ENCODE measurements at regions not wholly inside any gene's neighbourhood (a gene's known extent, or its start where the extent isn't known, plus 50 kb on each side); places are given as distances from the start of the nearest gene placed in this dataset.

DNA sequence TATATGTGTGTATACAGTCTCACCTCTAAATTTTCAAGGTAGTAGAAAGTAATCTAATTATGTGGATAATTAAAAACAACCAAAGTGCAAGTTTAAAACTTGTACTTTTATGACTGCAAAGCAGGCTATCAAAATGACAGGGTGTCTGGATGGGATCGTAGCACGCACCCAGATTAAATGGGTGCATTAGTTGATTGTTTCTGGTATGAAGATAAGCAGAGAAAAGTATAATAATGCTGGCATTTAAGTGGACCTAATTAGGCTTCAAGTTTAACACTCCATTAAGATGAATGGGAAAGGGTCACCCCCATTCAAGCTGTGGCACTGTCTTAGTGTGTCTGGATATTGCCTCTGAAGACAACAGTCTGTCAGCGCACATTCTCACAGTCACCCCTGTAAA is 124.6 kb upstream of the ZEB2 start:
- TF ChIP-seq ZFP3 (CRISPR knock-in tag; IDR thresholded peaks at IDR 0.05) (no peak), PPARA (CRISPR knock-in tag; IDR thresholded peaks at IDR 0.05; ENCODE audit: borderline replicate concordance) (no peak), ZFP30 (CRISPR knock-in tag; IDR thresholded peaks at IDR 0.05) (no peak), SNAI2 (CRISPR knock-in tag; IDR thresholded peaks at IDR 0.05) (no peak), GLIS3 (CRISPR knock-in tag; IDR thresholded peaks at IDR 0.05) (no peak), RARB (CRISPR knock-in tag; IDR thresholded peaks at IDR 0.05) (no peak), ZC3H10 (CRISPR knock-in tag; IDR thresholded peaks at IDR 0.05) (no peak), TOX (CRISPR knock-in tag; IDR thresholded peaks at IDR 0.05; ENCODE audit: borderline replicate concordance) (no peak), ESRRG (CRISPR knock-in tag; IDR thresholded peaks at IDR 0.05) (no peak), CSDC2 (CRISPR knock-in tag; IDR thresholded peaks at IDR 0.05) (no peak)
- TF ChIP-seq, protein P1, sequence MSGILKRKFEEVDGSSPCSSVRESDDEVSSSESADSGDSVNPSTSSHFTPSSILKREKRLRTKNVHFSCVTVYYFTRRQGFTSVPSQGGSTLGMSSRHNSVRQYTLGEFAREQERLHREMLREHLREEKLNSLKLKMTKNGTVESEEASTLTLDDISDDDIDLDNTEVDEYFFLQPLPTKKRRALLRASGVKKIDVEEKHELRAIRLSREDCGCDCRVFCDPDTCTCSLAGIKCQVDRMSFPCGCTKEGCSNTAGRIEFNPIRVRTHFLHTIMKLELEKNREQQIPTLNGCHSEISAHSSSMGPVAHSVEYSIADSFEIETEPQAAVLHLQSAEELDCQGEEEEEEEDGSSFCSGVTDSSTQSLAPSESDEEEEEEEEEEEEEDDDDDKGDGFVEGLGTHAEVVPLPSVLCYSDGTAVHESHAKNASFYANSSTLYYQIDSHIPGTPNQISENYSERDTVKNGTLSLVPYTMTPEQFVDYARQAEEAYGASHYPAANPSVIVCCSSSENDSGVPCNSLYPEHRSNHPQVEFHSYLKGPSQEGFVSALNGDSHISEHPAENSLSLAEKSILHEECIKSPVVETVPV (CRISPR knock-in tag; IDR thresholded peaks at IDR 0.05) = no peak
- TF ChIP-seq, protein P2, sequence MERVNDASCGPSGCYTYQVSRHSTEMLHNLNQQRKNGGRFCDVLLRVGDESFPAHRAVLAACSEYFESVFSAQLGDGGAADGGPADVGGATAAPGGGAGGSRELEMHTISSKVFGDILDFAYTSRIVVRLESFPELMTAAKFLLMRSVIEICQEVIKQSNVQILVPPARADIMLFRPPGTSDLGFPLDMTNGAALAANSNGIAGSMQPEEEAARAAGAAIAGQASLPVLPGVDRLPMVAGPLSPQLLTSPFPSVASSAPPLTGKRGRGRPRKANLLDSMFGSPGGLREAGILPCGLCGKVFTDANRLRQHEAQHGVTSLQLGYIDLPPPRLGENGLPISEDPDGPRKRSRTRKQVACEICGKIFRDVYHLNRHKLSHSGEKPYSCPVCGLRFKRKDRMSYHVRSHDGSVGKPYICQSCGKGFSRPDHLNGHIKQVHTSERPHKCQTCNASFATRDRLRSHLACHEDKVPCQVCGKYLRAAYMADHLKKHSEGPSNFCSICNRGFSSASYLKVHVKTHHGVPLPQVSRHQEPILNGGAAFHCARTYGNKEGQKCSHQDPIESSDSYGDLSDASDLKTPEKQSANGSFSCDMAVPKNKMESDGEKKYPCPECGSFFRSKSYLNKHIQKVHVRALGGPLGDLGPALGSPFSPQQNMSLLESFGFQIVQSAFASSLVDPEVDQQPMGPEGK (CRISPR knock-in tag; IDR thresholded peaks at IDR 0.05; ENCODE audit: borderline replicate concordance) = no peak
- TF ChIP-seq, protein P3, sequence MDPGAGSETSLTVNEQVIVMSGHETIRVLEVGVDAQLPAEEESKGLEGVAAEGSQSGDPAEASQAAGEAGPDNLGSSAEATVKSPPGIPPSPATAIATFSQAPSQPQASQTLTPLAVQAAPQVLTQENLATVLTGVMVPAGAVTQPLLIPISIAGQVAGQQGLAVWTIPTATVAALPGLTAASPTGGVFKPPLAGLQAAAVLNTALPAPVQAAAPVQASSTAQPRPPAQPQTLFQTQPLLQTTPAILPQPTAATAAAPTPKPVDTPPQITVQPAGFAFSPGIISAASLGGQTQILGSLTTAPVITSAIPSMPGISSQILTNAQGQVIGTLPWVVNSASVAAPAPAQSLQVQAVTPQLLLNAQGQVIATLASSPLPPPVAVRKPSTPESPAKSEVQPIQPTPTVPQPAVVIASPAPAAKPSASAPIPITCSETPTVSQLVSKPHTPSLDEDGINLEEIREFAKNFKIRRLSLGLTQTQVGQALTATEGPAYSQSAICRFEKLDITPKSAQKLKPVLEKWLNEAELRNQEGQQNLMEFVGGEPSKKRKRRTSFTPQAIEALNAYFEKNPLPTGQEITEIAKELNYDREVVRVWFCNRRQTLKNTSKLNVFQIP (CRISPR knock-in tag; IDR thresholded peaks at IDR 0.05; ENCODE audit: borderline replicate concordance, low read depth) = no peak
